ENCODE measurements at regions not wholly inside any gene's neighbourhood (a gene's known extent, or its start where the extent isn't known, plus 50 kb on each side); places are given as distances from the start of the nearest gene placed in this dataset.

DNA sequence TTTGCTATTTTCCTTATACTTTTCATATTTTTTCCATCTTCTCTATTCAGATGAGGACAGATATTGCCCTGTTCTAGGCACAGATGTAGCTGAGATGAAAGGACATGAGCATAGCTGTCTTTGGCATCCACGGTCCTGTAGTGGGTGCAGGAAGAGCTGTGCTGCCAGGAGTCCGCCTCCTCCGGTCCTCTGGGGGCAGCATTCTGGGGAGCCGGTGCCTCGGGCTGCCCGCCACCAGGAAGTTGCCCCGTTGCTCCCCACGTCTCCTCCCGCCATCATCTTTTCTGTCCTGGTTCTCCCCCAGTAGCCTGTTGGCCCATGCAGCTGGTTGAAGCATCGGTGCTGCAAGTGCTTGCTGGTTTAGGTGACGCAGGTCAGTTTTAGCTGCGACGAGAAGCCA is 170.0 kb upstream of the IRX4 start:
- no peak for DNase-seq

DNA sequence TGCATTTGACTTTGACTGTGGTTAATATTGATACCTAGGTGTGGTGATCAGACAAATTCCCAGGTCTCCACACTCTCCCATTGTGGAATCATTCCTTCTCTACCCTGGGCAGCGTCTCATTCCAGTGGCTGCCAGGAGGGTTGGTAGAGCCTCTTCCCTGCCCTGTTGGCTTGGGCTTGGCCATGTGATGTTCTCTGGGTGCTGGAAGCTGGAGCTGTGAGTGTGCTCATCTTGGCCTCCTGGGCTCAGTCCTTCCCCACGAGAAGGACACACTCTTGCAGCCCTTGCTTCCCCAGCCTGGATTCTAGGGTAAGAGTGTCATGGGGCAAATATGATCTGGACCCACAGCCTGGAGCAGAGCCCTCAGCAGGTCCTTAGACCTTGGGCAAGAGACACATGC is 167.2 kb upstream of the IRX4 start:
- DNase-seq = no peak

DNA sequence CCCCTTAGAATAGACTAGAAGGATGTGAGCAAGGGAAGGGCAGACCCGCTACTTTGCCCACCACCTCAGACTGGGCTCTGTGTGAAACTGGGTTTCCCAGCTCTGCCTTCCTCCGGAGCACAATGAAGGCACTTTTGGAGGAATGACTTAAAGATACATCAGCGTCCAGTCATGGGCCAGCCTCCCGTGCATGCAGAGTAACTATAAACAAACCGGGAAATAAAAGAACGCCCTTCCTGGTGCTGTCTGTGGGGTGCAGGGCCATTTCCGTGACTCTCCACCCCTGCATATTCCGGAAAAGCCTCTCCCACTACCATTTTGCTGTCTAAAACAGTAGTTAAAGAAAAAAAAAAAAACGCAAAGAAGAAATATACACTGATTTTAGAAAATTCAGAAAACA is 165.9 kb upstream of the IRX4 start:
- DNase-seq = no peak

DNA sequence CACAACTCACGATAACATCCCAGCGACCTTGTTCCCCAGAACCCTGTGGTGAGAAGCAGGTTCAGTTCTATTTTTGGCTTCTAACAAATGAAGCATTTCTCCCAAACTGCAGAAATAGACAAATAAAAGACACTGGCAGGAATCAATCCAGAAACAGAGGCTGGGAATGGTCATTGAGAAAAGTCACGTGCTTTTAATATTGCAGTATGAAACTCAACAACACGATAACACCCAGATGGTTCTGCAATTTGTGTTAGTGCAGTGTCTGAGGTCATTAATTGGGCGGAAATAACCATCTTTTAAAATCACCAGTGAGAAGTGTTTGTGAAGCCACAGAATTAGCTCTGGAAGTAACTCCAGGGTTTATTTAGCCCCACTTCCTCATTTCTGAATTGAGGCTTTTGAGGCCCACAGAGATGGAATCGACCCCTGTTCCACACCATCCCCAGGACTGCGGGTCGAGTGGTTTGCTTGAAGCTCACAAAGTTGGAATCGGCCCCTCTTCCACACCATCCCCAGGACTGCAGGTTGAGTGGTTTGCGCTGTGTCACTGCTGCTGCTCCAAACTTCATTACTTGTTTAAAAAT is 164.7 kb upstream of the IRX4 start:
- no peak for DNase-seq

DNA sequence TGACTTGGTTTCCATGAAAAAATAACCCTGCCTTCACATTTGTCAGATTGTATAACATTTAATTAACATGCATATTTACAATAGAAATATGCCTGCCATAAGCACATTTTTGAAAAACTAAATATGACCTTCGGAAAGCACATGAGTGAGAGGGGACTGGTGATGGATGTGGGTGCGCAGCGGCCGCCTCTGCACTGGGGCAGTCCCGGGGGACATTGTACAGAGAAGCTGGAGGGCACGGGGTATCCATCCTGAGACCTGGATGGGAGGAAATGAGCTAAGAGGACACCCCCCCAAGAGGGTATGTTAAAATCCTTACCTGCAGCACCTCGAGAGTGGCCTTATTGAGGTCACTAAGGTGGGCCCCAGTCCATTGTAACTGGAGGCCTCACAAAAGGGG is 161.3 kb upstream of the IRX4 start:
- no peak for DNase-seq

DNA sequence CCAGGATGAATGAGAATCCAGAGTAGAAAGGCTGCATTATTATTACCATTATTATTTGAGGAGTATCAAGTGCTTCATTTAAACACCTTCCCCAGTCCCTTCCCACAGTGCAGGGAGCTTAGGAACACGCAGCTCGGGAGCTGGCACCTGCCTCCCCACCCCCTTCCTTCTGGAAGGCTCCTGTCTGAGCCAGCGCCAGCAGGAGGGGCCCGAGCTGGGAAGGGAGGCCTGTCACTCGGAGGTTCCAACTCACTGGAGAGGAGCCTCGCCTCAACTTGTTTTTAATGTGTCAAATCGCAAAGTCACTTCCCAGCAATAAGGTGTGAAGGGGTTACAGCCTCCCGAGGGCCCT is 156.4 kb upstream of the IRX4 start:
- no peak for DNase-seq

DNA sequence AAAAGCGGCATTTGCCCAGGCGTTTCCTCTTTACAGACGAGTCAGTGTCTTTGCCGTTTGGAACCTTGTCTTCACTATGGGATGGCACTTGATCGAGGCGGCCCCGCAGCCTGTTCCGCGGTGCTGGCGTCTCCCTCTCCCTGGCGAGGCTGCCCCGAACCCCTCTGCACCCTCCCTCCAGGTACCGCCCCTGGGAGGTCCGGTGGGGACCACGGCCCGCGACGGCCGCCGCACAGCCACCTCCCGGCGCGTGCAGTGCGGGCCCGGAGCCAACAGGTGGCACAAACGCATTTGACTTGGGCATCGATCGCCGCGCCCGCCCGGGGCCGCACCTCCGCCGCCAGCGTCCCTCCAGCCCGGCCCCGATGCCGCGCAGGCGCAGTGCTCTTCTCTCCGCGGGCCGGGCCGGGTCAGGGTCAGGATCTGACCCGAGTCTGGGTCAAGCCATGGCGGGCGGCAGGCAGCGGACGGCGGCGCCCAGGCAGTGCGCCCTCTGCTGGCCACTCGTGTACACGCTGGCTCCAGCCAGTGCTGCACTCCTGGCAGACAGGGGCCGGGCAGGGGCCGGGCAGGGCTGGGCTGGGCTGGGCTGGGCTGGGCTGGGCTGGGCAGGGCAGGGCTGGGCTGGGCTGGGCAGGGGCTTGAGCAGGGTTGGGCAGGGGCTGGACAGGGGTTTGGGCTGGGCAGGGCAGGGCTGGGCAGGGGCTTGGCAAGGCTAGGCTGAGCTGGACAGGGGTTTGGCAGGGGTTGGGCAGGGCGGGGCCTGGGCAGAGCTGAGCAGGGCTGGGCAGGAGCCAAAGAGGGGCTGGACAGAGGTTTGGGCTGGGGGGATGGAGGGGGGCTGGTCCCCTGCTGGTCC is 155.8 kb upstream of the IRX4 start:
- peak; percentile 81 for DNase-seq

DNA sequence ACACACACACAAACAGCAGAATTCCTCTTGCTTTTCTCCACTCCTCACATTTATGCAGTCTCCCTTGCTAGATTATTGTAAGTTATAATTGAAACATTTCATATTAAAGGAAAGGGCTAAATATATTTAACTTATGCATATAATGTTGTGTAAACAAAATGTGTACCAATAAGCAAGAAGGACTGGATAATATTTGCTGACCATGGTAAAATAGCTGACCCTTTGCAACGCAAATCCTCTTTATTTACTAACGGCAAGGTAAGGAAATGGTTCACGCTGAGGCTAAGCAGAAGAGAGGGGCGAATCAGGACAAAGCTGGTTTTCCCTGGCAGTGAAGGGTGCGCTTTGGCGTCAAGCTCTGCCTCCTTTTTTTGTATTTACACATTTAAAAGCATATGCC is 154.2 kb upstream of the IRX4 start:
- DNase-seq = no peak

DNA sequence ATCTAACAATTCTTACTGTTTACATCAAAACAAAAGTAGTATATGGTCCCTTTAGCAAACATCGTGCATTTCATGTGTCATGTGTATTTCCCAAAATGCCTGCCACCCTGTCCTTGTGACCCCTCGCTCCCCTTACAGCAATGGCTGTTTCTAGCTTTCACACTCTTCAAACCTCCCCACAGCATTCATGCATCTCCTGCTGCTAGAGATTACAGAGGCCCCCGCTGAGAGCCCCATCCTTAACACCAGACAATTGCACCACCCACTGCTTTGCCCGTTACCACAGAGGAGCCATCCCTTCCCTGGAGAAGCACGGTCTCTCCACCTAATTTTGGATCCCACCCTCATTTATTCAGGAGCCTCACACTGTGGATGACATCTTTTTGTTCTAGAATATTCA is 149.7 kb upstream of the IRX4 start:
- no peak for DNase-seq

DNA sequence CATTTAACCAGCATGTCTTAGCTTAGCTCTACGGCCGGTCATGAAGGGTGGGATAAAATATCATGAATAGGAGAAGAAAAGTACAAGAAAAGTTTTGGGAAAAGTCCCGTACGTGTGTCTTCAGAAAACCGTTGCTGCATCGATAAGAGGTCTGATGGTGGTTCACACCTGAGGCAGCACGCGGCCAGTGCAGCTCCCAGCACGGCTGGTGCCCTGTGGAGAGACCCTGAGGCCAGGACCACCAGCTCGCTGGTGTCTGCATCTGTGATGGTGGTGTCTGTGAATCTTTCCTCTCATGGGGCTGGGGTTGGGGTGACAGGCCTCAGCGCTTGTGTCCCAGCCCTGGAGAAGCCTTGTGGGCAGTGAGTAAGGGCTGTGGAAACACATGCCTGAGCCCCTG is 148.9 kb upstream of the IRX4 start:
- no peak for DNase-seq

DNA sequence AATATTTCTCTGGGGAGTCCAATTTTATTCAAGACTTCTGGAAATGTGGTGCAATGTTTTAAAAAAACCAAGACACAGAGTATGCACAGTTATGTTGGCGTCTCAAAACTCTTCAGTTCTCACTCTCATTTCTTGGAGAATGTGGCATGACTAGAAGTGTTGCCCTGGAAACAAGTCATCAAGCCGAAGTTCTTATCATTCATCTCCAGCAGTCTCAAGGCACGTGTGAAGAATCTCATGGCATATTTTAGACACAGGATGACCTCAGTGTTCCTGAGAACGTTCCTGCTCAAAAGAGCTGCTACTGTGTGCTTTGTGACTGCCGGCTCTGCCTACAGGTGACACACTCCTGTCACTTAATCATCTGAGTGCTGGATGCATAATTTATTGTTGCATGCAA is 147.4 kb upstream of the IRX4 start:
- no peak for DNase-seq

DNA sequence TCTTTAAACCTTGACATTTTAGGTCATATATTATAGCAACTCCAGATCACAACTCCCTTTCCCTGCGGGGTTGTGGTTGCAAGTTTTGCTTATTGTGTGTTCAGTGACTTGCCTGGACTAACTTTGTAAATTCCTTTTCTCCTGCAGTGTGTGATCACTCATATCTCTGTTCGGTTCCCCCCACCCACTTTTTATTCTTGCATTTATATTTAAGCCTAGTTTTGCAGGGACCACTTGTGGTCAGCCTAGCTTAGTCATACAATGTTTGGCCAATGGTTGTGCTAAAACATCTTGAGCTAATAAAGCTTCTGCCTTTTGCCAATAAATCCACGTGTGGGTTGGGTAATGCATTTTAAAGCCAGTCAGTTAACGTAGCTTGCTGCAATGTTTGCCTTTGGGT is 146.5 kb upstream of the IRX4 start:
- DNase-seq = no peak

DNA sequence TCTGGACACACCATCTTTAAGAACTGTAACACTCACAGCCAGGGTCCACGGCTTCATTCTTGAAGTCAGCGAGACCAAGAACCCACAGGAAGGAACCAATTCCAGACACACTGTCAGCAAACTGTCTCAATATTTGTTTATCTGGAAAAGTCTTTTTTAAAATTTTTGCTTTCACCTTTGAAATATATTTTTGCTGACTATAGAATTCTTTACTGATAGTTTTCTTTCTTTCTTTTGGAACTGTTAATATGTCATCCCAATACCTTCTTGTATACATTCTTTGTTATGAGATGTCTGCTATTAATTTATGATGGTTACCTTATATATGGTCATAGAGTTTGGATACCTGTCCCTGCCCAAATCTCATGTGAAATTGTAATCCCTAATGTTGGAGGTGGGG is 145.1 kb upstream of the IRX4 start:
- DNase-seq = no peak

DNA sequence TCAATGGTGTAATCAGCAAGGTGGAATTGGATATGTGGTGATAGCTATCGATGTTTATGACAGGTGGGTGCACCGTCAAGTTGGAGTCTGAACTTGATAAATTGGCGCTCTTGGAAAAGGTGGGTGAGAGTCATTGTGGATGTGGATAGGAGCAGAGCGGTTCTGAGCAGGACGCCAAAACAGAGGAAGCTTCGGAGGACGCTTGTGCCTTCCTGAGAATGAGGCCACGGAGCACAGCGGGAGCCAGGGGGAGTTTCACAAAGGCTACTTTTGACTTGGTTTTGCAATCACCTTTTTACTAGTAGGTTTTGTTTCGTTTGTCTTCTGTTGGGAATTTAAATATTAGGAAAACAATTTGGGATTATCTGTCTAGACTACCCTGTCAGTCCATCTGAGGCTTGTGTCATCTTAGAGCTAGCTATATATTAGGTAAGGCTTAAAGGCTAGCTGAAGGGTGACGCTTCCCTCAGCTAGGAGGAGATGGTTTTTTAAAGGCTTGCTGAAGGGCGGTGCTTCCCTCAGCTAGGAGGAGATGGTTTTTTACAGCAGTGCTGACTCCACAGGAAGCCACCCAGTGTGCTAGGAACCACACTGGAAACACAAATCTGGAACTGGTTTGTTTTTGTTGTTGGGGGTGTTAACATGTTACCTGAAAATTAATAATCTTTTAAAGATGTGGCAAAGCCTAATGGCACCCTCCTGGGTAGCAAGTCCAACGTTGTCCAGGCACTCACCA is 142.4 kb upstream of the IRX4 start:
- no peak for DNase-seq

DNA sequence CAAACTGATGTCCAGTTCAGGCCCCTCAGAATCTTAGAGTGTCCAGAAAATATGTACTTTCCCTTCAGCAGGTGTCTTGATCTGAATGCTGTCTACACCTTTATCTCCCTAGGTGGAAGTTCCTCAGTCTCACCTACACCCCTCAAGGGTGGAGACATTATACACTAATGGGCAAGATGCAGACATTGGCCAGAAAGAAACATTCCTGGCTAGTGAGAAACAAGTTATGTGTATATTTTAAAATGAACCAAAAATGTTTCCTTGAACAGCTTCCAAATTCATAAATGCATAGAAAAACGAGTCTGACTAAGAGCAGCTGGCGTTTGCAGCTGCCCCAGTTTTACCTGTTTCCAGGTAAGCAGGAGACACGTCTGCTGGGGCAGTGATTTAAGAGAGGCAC is 140.5 kb upstream of the IRX4 start:
- DNase-seq = no peak

DNA sequence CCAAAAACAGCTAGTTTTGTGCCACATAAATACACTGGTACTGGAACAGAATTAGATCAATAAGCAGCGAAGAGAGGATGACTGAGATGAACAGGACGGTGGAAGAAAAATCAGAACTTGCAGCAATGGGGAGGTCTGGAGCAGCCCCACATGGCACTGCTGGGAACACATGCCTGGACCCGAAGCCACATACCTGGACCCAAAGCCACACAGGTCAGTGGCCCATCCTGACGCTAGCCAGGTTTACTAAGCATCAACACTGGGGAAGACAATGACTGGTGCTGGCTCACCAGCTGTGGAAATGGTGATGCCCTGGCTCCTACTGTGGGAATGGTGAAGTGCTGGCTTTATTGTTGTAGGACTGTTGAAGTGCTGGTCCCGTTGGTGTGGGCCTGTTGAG is 139.7 kb upstream of the IRX4 start:
- DNase-seq = no peak

DNA sequence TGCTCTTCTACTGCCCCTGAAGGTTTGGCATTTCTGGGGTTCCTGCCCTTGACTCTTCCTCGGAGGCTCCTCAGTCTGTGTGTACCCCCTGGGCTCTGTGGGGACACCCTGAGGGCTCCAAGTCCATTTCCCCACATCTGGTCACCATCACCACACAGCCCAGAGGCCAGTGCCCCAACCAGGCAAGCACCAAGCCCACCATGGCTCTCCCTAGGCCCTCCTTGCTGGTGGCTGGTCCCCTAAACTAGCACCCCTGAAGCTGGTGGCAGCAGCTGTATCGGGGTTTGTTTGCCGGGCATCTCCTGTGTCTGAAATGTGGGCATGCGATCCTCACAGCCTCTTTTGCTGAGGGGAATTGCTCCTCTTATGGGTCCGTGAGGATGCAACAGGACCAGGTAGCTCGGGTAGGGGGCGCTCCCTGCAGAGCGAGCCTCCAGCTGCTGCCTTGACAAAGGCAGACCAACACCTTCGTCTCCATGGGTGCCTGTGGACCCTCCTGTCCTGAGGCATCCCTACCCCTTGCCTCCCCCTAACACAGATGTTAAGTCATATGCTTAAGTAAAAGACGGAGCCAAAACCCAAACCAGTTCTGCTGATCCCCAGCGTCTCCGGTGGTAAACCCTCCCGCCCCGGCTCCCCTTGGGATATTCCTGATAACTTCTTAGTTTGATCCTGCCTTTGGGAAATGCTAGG is 138.9 kb upstream of the IRX4 start:
- DNase-seq = no peak

DNA sequence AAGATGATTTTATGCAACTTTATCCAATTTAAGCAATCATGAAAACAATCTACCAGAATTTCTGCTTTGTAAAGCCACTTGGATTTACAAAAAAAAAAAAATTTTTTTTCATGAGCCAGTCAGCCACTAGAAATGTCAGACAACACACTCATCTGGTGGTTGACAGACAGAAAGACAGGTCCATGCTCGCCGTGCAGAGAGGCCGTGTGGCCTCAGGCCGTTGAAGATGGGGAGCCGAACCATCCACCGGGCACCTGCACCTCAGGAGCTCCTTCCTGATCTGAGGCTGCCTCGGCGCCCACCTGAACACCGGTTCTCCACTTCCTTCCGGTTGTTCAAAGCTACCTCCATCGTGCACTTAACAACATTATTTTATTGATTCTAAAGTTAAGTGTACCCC is 138.0 kb upstream of the IRX4 start:
- DNase-seq = no peak

DNA sequence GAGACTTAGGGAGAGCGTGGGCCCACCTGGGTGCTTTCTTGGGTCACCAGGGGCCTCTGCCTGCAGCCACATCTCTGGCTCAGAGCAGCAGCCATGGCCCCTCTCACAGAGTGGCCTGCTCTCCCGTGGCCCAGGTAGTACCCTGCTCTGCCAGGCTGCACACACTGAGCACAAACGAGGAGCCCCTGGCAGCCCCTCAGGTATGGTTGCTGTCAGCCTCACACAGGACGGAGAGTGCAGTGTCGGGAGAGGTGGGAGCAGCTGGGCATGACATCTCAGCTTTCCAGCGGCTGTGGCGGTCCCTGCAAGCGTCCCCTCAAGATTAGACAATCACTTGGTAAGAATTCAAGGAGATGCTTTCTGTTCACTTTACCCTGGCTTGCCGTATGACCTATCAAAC is 137.0 kb upstream of the IRX4 start:
- DNase-seq = no peak

DNA sequence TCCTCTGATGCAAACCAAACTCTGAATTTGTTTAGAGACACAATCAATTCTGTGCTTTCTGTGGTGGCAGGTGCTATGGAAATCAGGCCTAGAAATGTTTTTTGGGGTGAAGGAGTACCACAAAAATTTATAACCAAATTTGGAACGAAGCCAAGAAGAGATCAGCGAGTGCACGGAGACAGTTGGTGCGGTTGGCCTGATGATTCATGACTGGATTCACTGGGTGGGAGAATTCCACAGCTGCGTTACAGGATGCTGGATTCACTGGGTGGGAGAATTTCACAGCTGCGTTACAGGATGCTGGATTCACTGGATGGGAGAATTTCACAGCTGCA is 135.6 kb upstream of the IRX4 start:
- DNase-seq = no peak

DNA sequence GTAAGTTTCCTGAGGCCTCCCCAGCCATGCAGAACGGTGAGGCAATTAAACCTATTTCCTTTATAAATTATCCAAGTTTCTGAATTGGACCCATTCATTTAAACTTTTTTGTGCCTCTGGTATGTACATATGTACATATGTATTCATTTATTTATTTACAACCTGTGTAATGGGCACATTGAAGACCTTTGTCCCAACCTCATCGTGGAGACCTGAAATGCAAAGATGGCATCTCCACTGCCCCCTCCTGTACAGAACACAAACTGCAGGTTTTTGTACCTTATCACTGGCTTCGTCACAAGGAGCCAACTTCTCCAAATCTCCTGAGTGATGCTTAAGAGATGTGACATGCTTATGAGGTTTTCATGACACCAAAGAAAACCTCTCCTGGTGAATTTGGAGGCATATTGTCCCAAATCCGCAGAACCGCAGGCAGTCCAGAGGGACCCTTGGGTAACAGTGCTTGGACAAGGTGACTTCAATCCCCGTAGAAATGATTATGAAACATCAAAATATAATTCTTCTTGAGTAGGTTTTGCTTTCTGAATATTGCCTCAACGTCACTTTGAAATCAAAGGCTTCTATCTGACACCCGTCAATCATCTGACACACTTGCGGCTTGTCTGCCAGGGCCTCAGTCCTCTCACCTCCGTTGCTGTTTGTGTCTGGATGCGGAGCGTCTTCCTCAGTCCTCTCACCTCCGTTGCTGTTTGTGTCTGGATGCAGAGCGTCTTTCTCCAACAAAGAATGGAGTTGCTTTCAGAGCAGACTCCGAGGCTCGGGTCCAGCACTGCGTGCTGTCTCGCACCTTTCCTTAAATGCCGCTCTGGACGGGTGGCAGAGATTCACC is 135.0 kb upstream of the IRX4 start:
- peak; percentile 35 for DNase-seq

DNA sequence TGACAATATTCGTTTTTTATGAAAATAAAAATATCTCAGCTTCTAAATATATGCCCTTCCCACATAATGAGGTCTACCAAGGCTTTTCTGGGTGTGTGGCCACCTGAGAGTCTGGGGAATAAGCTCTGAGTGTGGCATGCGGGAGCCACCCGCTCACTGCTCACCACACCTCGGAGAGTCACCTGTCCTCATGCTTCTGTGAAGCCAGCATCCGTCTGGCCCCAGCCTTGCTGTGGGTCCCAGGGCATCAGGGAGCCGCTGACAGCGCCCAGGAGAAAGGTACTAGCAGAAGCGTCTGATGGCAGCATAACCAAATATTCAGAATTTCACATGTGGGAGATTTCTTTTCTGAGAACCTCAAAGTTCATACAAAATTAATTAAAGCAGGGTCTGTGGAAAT is 133.2 kb upstream of the IRX4 start:
- no peak for DNase-seq
